DND-41 (cell line): ENCODE measurements at regions not wholly inside any gene's neighbourhood (a gene's known extent, or its start where the extent isn't known, plus 50 kb on each side); places are given as distances from the start of the nearest gene placed in this dataset.

Source experiments
- EZH2 ChIP-seq: IDR thresholded peaks from 3 replicates; pipeline ENCODE4 v1.6.1; 2012; ENCODE audit warnings: borderline replicate concordance, low read depth, mild to moderate bottlenecking, moderate library complexity, low read length, inconsistent platforms; ENCODE audit not compliant: severe bottlenecking
- TF ChIP-seq, protein P1 (sequence below): IDR thresholded peaks from 2 replicates; pipeline ENCODE4 v1.5.1; 2012; ENCODE audit warnings: borderline replicate concordance, low read length, moderate library complexity, mild to moderate bottlenecking; ENCODE audit not compliant: poor library complexity, severe bottlenecking; ENCODE audit errors: extremely low read depth

DNA sequence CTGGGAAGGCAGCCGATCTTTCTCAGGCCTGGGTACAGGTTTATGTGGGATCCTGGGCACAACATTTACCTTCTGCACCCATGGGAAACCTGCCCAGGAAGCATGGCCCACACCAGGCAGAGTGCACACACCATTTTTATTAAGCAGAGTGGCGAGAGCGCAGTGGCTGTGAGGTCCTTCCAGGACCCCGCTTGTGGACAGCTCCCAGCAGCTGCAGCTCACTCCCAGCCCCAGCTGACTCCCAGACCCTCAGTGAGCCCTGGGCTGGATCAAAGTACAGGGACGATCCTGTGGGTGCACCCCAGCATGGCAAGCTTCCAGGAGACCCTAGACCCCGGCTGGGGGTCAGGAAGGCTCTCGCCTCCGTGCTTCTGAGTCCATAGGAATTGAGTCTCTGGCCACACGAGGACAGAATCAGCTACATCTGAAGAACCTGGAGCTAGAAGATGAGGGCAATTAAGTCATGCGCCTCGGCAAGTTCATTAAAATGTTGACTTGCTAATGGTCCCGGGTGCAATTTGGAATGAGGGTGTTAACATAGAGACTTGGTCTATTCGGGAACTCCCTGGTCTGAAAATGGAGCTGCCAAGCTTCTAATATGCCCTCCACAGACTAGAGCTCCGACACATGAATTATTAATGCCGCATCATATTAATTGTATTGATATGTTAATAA is 65.4 kb upstream of the SLCO4A1 start:
- TF ChIP-seq, protein P1, sequence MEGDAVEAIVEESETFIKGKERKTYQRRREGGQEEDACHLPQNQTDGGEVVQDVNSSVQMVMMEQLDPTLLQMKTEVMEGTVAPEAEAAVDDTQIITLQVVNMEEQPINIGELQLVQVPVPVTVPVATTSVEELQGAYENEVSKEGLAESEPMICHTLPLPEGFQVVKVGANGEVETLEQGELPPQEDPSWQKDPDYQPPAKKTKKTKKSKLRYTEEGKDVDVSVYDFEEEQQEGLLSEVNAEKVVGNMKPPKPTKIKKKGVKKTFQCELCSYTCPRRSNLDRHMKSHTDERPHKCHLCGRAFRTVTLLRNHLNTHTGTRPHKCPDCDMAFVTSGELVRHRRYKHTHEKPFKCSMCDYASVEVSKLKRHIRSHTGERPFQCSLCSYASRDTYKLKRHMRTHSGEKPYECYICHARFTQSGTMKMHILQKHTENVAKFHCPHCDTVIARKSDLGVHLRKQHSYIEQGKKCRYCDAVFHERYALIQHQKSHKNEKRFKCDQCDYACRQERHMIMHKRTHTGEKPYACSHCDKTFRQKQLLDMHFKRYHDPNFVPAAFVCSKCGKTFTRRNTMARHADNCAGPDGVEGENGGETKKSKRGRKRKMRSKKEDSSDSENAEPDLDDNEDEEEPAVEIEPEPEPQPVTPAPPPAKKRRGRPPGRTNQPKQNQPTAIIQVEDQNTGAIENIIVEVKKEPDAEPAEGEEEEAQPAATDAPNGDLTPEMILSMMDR = no peak
- no peak for TF ChIP-seq EZH2
